NT2/D1 (cell line): ENCODE measurements at regions not wholly inside any gene's neighbourhood (a gene's known extent, or its start where the extent isn't known, plus 50 kb on each side); places are given as distances from the start of the nearest gene placed in this dataset.

Experiments used
- SUZ12 ChIP-seq: IDR thresholded peaks from 2 replicates; pipeline ENCODE4 v1.6.1; 2011; ENCODE audit not compliant: insufficient read length, insufficient read depth; ENCODE audit errors: extremely low read depth
- YY1 ChIP-seq: IDR thresholded peaks from 2 replicates; pipeline ENCODE4 v1.6.1; 2011; ENCODE audit not compliant: insufficient read length, insufficient read depth

- no peak for TF ChIP-seq SUZ12
- TF ChIP-seq YY1: no peak
These were observed 176.1 kb downstream of the MSL3 start for GRCh38 chrX:11934089-11934488.
